ENCODE measurements at regions not wholly inside any gene's neighbourhood (a gene's known extent, or its start where the extent isn't known, plus 50 kb on each side); places are given as distances from the start of the nearest gene placed in this dataset.

DNA sequence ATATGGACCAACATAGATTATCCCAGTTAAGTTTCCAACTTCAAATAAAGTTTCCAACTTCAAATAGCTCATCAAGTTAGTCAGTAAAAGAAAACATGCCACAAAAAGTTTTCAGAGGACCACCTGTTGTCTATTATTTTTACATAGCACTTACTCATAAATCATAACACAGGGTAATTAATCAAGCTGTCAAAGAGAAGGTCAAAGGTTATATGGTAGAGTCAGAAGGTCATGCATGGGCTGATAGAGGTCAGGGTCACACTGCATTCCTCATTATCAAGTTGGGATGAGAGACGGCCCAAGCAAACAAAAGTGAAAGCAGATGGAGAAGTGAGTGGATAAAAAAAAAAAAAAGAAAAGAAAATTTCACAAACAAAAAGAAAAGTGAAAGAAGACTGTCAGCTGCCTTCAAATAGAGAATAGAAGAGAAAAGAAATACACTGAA, 145.5 kb upstream of the POU5F2 start:
- DNase-seq (ENCODE audit: low read depth) = peak; percentile 47

GRCh38 chr5:93886098-93886806, 144.9 kb upstream of the POU5F2 start:
- DNase-seq (ENCODE audit: low read depth) = no peak

GRCh38 chr5:93884254-93884653, 142.9 kb upstream of the POU5F2 start:
- no peak for DNase-seq (ENCODE audit: low read depth)

- DNase-seq (ENCODE audit: low read depth) = peak; percentile 6
Measured at GRCh38 chr5:93883459-93883858, 142.1 kb upstream of the POU5F2 start.

DNA sequence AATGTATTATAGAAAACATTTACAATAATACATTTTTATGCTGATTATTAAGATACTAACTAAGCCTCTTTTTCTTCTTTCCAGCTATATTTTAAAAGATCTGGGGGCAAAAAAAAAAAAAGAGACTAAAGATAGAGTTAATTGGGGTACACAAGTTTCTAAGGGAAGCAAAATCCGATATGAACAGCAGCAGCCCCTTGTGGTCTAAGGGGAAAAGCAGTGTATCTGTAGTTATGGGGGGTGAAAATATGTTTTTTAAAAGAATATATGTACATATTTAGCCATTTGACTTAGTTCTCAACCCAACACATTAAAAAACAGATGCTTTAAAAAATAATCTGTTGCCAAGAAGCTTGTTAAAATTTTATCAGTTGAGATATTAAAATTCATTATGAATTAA, 134.3 kb upstream of the POU5F2 start:
- no peak for DNase-seq (ENCODE audit: low read depth)

GRCh38 chr5:93874491-93874890, 133.1 kb upstream of the POU5F2 start:
- DNase-seq (ENCODE audit: low read depth) = no peak

DNA sequence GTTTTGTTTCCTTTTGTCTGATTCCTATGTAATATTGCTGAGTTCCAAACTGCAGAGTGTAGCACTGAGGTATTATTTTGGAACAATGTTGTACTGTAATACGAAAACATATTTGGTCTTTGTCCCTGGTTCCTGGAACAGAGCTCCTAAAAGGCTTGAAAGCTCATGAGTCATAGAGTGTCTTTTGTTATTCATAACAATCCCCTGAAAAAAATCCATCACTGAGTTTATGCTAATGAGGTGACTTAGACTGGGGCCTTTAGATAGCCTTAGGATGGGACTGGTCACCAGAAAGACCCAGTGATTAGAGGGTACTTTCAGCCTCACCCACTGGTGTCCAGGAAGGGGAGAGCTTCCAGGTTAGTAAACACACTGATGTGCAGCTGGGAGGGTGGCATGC, 132.7 kb upstream of the POU5F2 start:
- DNase-seq (ENCODE audit: low read depth) = peak; percentile 37

DNA sequence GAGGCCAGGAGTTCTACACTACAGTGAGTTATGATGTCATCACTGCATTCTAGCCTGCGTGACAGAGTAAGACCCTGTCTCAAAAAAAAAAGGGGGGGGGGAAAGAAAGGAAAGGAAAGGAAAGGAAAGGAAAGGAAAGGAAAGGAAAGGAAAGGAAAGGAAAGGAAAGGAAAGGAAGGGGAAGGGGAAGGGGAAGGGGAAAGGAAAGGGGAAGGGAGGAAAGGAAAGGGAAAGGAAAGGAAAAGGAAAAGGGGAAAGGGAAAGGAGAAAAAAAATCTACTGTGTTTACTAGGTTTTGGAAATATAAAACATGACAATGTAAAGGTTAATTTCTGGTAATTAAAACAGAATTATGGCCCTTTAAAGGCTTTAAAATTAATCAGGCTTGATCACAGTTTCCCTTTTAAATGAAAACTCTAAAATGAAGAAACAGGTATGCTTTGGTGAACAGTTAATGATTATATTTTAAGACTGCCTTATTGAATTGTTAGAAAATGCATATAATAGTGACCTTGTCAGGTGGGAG, 131.9 kb upstream of the POU5F2 start:
- DNase-seq (ENCODE audit: low read depth) = no peak

- no peak for DNase-seq (ENCODE audit: low read depth)
Measured at GRCh38 chr5:93870649-93871048, 129.2 kb upstream of the POU5F2 start.

DNA sequence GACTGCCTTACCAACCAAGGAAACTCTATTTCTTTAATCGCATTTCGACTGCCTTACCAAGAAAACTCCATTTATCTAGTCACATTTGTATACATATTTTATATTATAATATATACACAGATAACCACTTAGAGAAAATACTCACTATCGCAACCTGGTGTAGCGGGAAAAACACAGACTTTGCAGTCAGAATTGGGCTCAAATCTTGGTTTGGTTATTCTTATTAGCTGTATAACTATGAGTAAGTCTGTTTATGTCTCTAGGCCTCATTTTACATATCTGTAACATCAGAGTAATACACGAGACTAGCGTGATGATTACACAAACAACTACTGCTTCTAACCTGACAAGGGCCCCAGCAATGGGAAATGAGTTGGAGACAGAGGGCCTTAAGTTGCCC, 127.5 kb upstream of the POU5F2 start:
- no peak for DNase-seq (ENCODE audit: low read depth)

DNA sequence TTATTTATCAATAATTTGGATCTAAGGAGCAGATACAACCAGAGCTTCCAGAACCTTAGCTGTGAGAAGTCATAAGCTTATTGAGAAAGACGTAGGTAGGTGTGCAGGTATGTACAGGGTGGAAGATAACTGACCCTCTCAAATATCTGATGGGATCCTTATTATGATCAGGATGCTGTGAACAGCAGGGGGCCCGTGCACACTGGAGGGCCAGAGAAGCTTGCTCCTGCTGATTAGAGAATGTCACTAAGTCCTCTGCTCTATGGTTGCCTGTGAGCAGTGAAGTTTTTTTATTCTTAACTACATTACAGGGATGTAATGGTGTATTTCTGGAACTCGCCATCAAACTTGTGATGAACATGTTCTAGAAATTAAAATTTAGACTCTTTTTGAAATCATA, 108.9 kb upstream of the POU5F2 start:
- DNase-seq (ENCODE audit: low read depth) = no peak

- peak; percentile 60 for DNase-seq (ENCODE audit: low read depth)
Measured at GRCh38 chr5:93845376-93845775, 104.0 kb upstream of the POU5F2 start.

GRCh38 chr5:93831449-93831848, 90.0 kb upstream of the POU5F2 start:
- DNase-seq (ENCODE audit: low read depth) = peak; percentile 69

- no peak for DNase-seq (ENCODE audit: low read depth)
Measured at GRCh38 chr5:93830893-93831292, 89.5 kb upstream of the POU5F2 start.

DNA sequence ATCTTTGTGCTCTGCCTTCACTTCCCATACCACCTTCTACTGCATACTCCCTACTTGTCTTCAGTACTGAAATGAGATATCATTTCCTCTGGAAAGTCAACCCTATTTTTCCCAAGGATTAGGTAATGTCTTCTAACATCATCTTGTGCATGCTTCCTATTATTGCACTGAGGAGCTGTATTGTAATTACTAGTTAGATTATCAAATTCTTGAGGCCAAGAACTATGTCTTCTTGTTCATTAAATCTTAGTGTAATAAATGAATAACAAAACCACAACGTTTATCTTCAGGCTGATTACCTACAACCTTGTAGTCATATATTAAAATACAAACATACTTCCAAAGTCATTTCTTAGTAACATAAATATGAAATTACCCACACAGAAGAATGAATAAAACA, 87.9 kb upstream of the POU5F2 start:
- no peak for DNase-seq (ENCODE audit: low read depth)

- no peak for DNase-seq (ENCODE audit: low read depth)
Measured at GRCh38 chr5:93821891-93822415, 80.6 kb upstream of the POU5F2 start.

- no peak for DNase-seq (ENCODE audit: low read depth)
Measured at GRCh38 chr5:93819668-93820067, 78.3 kb upstream of the POU5F2 start.

DNA sequence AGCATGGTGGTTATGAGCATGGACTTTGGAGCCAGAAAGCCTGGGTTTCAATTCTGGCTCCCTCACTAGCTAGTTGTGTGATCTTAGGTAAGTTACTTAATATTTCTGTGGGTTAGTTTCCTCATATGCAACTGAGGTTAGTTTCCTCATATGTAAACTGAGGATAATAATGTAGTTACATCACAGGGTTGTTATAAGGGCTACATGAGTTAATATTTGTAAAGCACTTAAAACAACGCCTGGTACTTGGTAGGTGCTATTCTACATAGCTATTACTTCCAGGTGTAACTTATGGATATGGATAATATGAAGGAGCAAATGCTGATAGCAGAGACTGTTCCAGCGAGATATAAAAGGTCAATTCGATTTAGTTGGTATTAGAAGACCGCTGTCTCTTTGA, 69.4 kb upstream of the POU5F2 start:
- no peak for DNase-seq (ENCODE audit: low read depth)

- no peak for DNase-seq (ENCODE audit: low read depth)
Measured at GRCh38 chr5:93809430-93809829, 68.0 kb upstream of the POU5F2 start.

- DNase-seq (ENCODE audit: low read depth) = no peak
Measured at GRCh38 chr5:93807846-93808245, 66.4 kb upstream of the POU5F2 start.

GRCh38 chr5:93805616-93806379, 64.4 kb upstream of the POU5F2 start:
- DNase-seq (ENCODE audit: low read depth) = no peak

Measured in myocyte (in vitro differentiated cells).